ENCODE measurements at regions not wholly inside any gene's neighbourhood (a gene's known extent, or its start where the extent isn't known, plus 50 kb on each side); places are given as distances from the start of the nearest gene placed in this dataset.
A peak's percentile ranks its signal among the peaks of the same experiment; 100 is the strongest.

DNA sequence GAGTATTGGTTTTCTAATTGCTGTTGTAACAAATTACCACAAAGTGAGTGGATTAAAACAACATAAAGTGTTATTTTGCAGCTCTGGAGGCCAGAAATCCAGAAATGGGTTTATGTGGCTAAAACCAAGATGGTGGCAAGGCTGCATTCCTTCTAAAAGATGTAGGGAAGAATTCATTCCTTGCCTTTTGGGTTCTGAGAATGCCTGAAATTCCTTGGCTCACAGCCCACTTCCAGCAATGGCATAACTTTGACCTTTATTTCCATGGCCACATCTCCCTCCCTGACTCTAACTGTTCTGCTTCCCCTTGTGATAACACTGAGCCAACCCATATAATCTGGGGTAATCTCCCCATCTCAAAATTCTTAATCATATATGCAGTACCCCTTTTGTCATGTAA lies 269.6 kb upstream of the RPL38 start:
- no peaks in the 10 kb centered on the region for H3K36me3 Mint-ChIP-seq (ENCODE audit: low read depth)
- H3K4me1 Mint-ChIP-seq: no peaks in the 10 kb centered on the region
- H3K27ac Mint-ChIP-seq: no peak overlapping the region
- DNase-seq: no peak
- no peaks in the 10 kb centered on the region for H3K9me3 Mint-ChIP-seq
- H3K27me3 Mint-ChIP-seq: peaks cover 5% of the 10 kb centered on the region
- H3K4me3 Mint-ChIP-seq: no peak overlapping the region
- intact Hi-C loops (cut with micrococcal nuclease): no loop called here

DNA sequence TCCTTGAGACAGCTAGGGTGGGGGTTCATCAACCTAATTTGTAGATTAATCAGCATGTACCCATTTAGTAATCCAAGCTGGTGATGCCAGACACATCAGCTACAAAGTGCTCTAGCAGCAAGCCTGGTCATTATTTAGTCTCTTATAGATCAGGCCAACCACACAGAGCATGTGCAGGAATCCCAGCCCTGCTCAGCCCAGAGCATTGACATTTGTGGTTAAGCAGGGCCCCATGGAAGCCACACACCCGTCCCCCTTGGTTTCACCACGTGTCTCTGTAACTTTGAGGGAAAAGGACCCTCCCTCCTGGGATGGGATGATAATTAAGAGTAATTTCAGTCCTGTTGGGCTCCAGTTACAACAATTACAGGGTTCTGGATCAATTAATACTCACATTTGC lies 268.8 kb upstream of the RPL38 start:
- H3K27ac Mint-ChIP-seq: no peak overlapping the region
- intact Hi-C loops (cut with micrococcal nuclease): no loop called here
- no peak overlapping the region for H3K4me3 Mint-ChIP-seq
- H3K27me3 Mint-ChIP-seq: peaks cover 4% of the 10 kb centered on the region
- no peaks in the 10 kb centered on the region for H3K9me3 Mint-ChIP-seq
- DNase-seq: no peak
- H3K4me1 Mint-ChIP-seq: no peaks in the 10 kb centered on the region
- H3K36me3 Mint-ChIP-seq (ENCODE audit: low read depth): no peaks in the 10 kb centered on the region

GRCh38 chr17:73936908-73937627 lies 266.4 kb upstream of the RPL38 start:
- intact Hi-C loops (cut with micrococcal nuclease): no loop called here
- Mint-ChIP-seq H3K36me3 (ENCODE audit: low read depth) (no peaks in the 10 kb centered on the region), H3K9me3 (no peaks in the 10 kb centered on the region), H3K27me3 (peaks cover 3% of the 10 kb centered on the region), H3K27ac (no peak overlapping the region), H3K4me1 (no peaks in the 10 kb centered on the region), H3K4me3 (no peak overlapping the region)
- no peak for DNase-seq

GRCh38 chr17:73938706-73939105 lies 264.8 kb upstream of the RPL38 start:
- Mint-ChIP-seq H3K27ac (no peak overlapping the region), H3K4me3 (no peak overlapping the region), H3K4me1 (no peaks in the 10 kb centered on the region), H3K36me3 (ENCODE audit: low read depth) (no peaks in the 10 kb centered on the region), H3K27me3 (no peaks in the 10 kb centered on the region), H3K9me3 (no peaks in the 10 kb centered on the region)
- DNase-seq: peak; percentile 37
- intact Hi-C loops (cut with micrococcal nuclease): no loop called here

- Mint-ChIP-seq H3K4me1 (no peaks in the 10 kb centered on the region), H3K4me3 (no peak overlapping the region), H3K36me3 (ENCODE audit: low read depth) (no peaks in the 10 kb centered on the region), H3K27me3 (no peaks in the 10 kb centered on the region), H3K9me3 (no peaks in the 10 kb centered on the region), H3K27ac (no peak overlapping the region)
- peak; percentile 27 for DNase-seq
- intact Hi-C loops (cut with micrococcal nuclease): no loop called here
Measured at GRCh38 chr17:73939806-73940205, 263.7 kb upstream of the RPL38 start.

DNA sequence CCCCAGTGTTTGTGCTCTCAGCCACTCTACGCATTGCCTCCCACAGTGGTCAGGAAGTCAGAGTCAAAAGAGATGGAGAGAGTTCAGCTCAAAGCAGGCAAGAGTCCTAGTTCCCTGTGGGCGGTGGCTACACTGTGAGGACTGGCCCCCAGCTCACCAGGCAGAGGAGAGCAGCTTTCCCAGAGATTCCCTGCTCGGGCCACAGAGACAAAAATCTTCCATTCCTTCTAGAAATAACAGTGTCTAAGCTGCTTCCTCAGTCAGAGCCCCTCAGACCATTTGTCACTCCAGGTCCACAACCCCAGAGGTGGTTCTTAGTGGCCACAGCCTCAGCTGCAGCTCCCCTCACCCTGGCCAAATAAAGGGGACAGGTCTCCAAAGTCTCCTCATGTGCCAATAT lies 263.0 kb upstream of the RPL38 start:
- no peaks in the 10 kb centered on the region for H3K4me1 Mint-ChIP-seq
- intact Hi-C loops (cut with micrococcal nuclease): no loop called here
- H3K27me3 Mint-ChIP-seq: no peaks in the 10 kb centered on the region
- no peak overlapping the region for H3K4me3 Mint-ChIP-seq
- no peak overlapping the region for H3K27ac Mint-ChIP-seq
- peak; percentile 37 for DNase-seq
- no peaks in the 10 kb centered on the region for H3K36me3 Mint-ChIP-seq (ENCODE audit: low read depth)
- no peaks in the 10 kb centered on the region for H3K9me3 Mint-ChIP-seq

DNA sequence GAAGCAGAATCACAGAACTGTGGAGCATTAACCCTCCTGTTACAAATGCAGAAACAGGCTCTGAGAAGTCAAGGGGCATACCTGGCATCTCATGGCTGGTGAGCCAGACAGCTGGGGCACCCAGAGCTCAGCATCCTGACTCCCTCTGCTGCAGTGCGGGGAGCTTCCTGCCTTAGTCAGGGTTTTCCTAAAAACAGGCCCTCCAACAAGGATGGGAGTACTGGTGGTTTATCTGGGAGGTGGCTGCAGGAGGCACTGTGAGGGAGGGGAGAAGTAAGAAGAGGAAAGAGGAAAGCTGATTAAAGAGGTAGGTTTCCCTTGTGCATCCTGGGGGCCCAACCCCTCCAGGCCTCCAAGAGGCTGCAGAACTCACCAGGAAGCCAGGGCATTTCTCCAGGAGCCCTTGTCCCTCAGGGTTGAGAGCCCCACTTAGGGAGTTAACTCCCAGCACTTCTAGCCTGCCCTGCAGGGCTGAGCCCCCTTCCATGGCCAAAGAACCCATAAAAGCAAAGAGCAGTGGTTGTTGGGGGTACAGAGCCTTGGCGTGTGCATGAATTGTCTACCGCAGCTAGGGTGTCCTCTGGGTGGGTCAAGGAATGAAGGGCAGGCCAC lies 261.5 kb upstream of the RPL38 start:
- H3K36me3 Mint-ChIP-seq (ENCODE audit: low read depth): no peaks in the 10 kb centered on the region
- no peak overlapping the region for H3K4me3 Mint-ChIP-seq
- DNase-seq: peak; percentile 18
- intact Hi-C loops (cut with micrococcal nuclease): no loop called here
- H3K27ac Mint-ChIP-seq: no peak overlapping the region
- no peaks in the 10 kb centered on the region for H3K4me1 Mint-ChIP-seq
- H3K27me3 Mint-ChIP-seq: no peaks in the 10 kb centered on the region
- H3K9me3 Mint-ChIP-seq: no peaks in the 10 kb centered on the region

- Mint-ChIP-seq H3K36me3 (ENCODE audit: low read depth) (no peaks in the 10 kb centered on the region), H3K4me1 (no peaks in the 10 kb centered on the region), H3K27me3 (no peaks in the 10 kb centered on the region), H3K9me3 (no peaks in the 10 kb centered on the region), H3K4me3 (no peak overlapping the region), H3K27ac (no peak overlapping the region)
- DNase-seq: no peak
- intact Hi-C loops (cut with micrococcal nuclease): no loop called here
Measured at GRCh38 chr17:73942703-73943415, 260.6 kb upstream of the RPL38 start.

GRCh38 chr17:73943416-73944110 lies 259.9 kb upstream of the RPL38 start:
- DNase-seq: no peak
- H3K36me3 Mint-ChIP-seq (ENCODE audit: low read depth): no peaks in the 10 kb centered on the region
- intact Hi-C loops (cut with micrococcal nuclease): no loop called here

GRCh38 chr17:73944366-73944765 lies 259.1 kb upstream of the RPL38 start:
- no peaks in the 10 kb centered on the region for H3K9me3 Mint-ChIP-seq
- H3K27me3 Mint-ChIP-seq: no peaks in the 10 kb centered on the region
- no peak for DNase-seq
- no peak overlapping the region for H3K4me3 Mint-ChIP-seq
- H3K36me3 Mint-ChIP-seq (ENCODE audit: low read depth): no peaks in the 10 kb centered on the region
- intact Hi-C loops (cut with micrococcal nuclease): no loop called here
- no peak overlapping the region for H3K27ac Mint-ChIP-seq
- H3K4me1 Mint-ChIP-seq: no peaks in the 10 kb centered on the region

More at GRCh38 chr17:73943416-73944110, 259.9 kb upstream of the RPL38 start:
- Mint-ChIP-seq H3K27ac (no peak overlapping the region), H3K27me3 (no peaks in the 10 kb centered on the region), H3K4me3 (no peak overlapping the region), H3K4me1 (no peaks in the 10 kb centered on the region), H3K9me3 (no peaks in the 10 kb centered on the region)

- DNase-seq: no peak
- Mint-ChIP-seq H3K4me3 (no peak overlapping the region), H3K4me1 (no peaks in the 10 kb centered on the region), H3K9me3 (no peaks in the 10 kb centered on the region), H3K36me3 (ENCODE audit: low read depth) (no peaks in the 10 kb centered on the region), H3K27me3 (peaks cover 11% of the 10 kb centered on the region), H3K27ac (no peak overlapping the region)
- intact Hi-C loops (cut with micrococcal nuclease): no loop called here
Measured at GRCh38 chr17:73947281-73947965, 256.1 kb upstream of the RPL38 start.

- Mint-ChIP-seq H3K4me3 (no peak overlapping the region), H3K36me3 (ENCODE audit: low read depth) (no peaks in the 10 kb centered on the region), H3K27ac (no peak overlapping the region), H3K9me3 (no peaks in the 10 kb centered on the region), H3K27me3 (peaks cover 11% of the 10 kb centered on the region), H3K4me1 (no peaks in the 10 kb centered on the region)
- intact Hi-C loops (cut with micrococcal nuclease): no loop called here
- no peak for DNase-seq
Measured at GRCh38 chr17:73947966-73948355, 255.5 kb upstream of the RPL38 start.

DNA sequence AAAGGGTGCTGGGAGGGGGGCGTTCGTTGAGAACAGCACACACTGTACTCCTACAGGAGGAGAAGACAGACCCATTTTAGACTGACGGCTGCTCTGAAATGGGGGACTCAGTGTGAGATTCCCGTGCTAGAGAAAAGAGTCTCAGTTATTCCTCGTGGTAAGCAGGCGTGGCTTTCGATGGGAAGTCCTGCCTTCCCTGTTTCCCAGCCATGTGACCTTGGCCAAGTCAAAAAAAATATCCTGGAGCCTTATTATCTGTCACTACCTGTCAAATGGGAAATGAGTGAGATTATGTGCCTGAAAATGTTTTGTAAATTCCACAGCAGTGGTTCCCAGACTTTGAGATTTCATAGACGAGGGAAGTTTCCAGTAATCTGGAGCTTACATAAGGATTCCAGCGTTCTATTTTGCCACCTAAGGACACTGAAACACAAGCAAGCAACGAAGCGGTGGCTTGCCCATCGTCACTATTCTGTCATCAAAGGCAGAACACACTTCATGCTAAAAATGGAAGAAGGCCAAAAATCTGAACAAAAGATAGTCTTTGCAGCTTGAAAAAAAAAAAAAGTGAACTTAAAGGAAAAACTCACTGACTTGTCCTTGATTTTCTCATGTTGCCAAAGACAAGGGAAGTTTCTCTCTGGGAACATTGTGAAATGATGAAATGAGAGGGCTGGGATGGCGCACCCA lies 253.4 kb upstream of the RPL38 start:
- H3K9me3 Mint-ChIP-seq: no peaks in the 10 kb centered on the region
- H3K36me3 Mint-ChIP-seq (ENCODE audit: low read depth): no peaks in the 10 kb centered on the region
- no peak overlapping the region for H3K27ac Mint-ChIP-seq
- no peak overlapping the region for H3K4me3 Mint-ChIP-seq
- H3K27me3 Mint-ChIP-seq: peaks cover 11% of the 10 kb centered on the region
- intact Hi-C loops (cut with micrococcal nuclease): no loop called here
- no peak for DNase-seq
- no peaks in the 10 kb centered on the region for H3K4me1 Mint-ChIP-seq

Measured in activated CD4-positive, alpha-beta T cell treated with anti-CD3 and anti-CD28 coated beads, Interleukin-2, amount 10 ng/mL, durations not matched to agents 24 days and 14 days (primary cell).